K562 (cell line): ENCODE measurements at regions not wholly inside any gene's neighbourhood (a gene's known extent, or its start where the extent isn't known, plus 50 kb on each side); places are given as distances from the start of the nearest gene placed in this dataset.

Experiments used
- CCAR2 ChIP-seq: fragments of 200-400 bp; formaldehyde crosslinking; IDR thresholded peaks from 2 replicates; pipeline ENCODE4 v1.6.1; 2017; ENCODE audit warnings: mild to moderate bottlenecking, low read depth, low read length
- JUND ChIP-seq, 2 experiments: IDR thresholded peaks; 2 replicates in 1 of 2; 3 replicates in 1 of 2; pipeline ENCODE4 v1.6.1; 2011; ENCODE audit warnings: borderline replicate concordance in 2 of 2, low read depth in 2 of 2, low read length in 2 of 2, improper control_type of control experiment in 1 of 2, missing biosample characterization in 1 of 2, missing genetic modification characterization in 1 of 2, missing genetic modification reagents in 1 of 2
- POLR2AphosphoS5 ChIP-seq: IDR thresholded peaks from 2 replicates; pipeline ENCODE4 v1.6.1; 2011; ENCODE audit warnings: mild to moderate bottlenecking, low read depth, low read length, moderate library complexity; ENCODE audit not compliant: control insufficient read depth, insufficient read depth
- RB1 ChIP-seq: fragments of 450-650 bp; IDR thresholded peaks from 2 replicates; pipeline ENCODE4 v1.6.1; 2017; ENCODE audit warnings: low read depth, mild to moderate bottlenecking
- SMARCA5 ChIP-seq: fragments of 450-650 bp; IDR thresholded peaks from 2 replicates; pipeline ENCODE4 v1.6.1; 2016
- TEAD4 ChIP-seq, 2 experiments: sonication (generic) in 1 of 2; formaldehyde crosslinking in 1 of 2; IDR thresholded peaks; 2 replicates each; pipeline versions ENCODE4 v1.6.1 to v1.8.0; 2012 to 2022; ENCODE audit warnings: borderline replicate concordance in 1 of 2, inconsistent platforms in 1 of 2, low read length in 1 of 2, mild to moderate bottlenecking in 1 of 2, missing genetic modification reagents in 1 of 2

GRCh38 chr16:80200079-80200478, 340.7 kb upstream of the DYNLRB2 start:
- TF ChIP-seq TEAD4 (IDR thresholded peaks at IDR 0.05; ENCODE audit: low read length) (no peak), TEAD4 (CRISPR knock-in tag; IDR thresholded peaks at IDR 0.05; ENCODE audit: borderline replicate concordance) (no peak), JUND (IDR thresholded peaks at IDR 0.05; ENCODE audit: borderline replicate concordance, low read depth, low read length) (no peak), JUND (tag; IDR thresholded peaks at IDR 0.05; ENCODE audit: borderline replicate concordance, low read depth, low read length) (no peak), CCAR2 (no peak), SMARCA5 (no peak), RB1 (no peak), POLR2AphosphoS5 (no peak)
